Stimulated activated CD4-positive, alpha-beta T cell treated with anti-CD3 and anti-CD28 coated beads, Interleukin-12 subunit alpha, Interleukin-12 subunit beta, amount 100 ng/mL, for 48 hours (primary cell): ENCODE measurements at regions not wholly inside any gene's neighbourhood (a gene's known extent, or its start where the extent isn't known, plus 50 kb on each side); places are given as distances from the start of the nearest gene placed in this dataset.
"Not testable (repeated sequence)": the region's sequence is repeated elsewhere in the genome, so short reads cannot be mapped to it uniquely, and the experiment has no call there.

Experiments
- DNase-seq, 3 donors: peaks; one replicate each; pipeline ENCODE4 v3.0.0-alpha.2; 2020; ENCODE audit warnings: low read depth in 2 of 3, low spot score in 1 of 3

GRCh38 chr2:87566531-87566930, 181.4 kb upstream of the PLGLB2 start:
- DNase-seq, result not testable (repeated sequence)

- DNase-seq, result not testable (repeated sequence)
Observed at GRCh38 chr2:87567093-87567492, 180.8 kb upstream of the PLGLB2 start.

GRCh38 chr2:87567912-87568311, 180.0 kb upstream of the PLGLB2 start:
- not testable (repeated sequence) for DNase-seq

GRCh38 chr2:87568554-87569278, 179.2 kb upstream of the PLGLB2 start:
- DNase-seq, result not testable (repeated sequence)

GRCh38 chr2:87569689-87570397, 178.0 kb upstream of the PLGLB2 start:
- DNase-seq, result not testable (repeated sequence)

- DNase-seq, result not testable (repeated sequence)
Observed at GRCh38 chr2:87571889-87572465, 175.9 kb upstream of the PLGLB2 start.

GRCh38 chr2:87572906-87573305, 175.0 kb upstream of the PLGLB2 start:
- not testable (repeated sequence) for DNase-seq

GRCh38 chr2:87573386-87574192, 174.3 kb upstream of the PLGLB2 start:
- DNase-seq, result not testable (repeated sequence)

- not testable (repeated sequence) for DNase-seq
Observed at GRCh38 chr2:87574193-87575119, 173.4 kb upstream of the PLGLB2 start.

GRCh38 chr2:87575138-87575537, 172.7 kb upstream of the PLGLB2 start:
- DNase-seq, result not testable (repeated sequence)

GRCh38 chr2:87577358-87577757, 170.5 kb upstream of the PLGLB2 start:
- DNase-seq, result not testable (repeated sequence)

GRCh38 chr2:87582152-87582551, 165.7 kb upstream of the PLGLB2 start:
- DNase-seq, result not testable (repeated sequence)

GRCh38 chr2:87582579-87582978, 165.3 kb upstream of the PLGLB2 start:
- DNase-seq, result not testable (repeated sequence)

- DNase-seq, result not testable (repeated sequence)
Observed at GRCh38 chr2:87583370-87583769, 164.5 kb upstream of the PLGLB2 start.

- DNase-seq, result not testable (repeated sequence)
Observed at GRCh38 chr2:87583803-87584202, 164.1 kb upstream of the PLGLB2 start.

GRCh38 chr2:87584268-87584906, 163.5 kb upstream of the PLGLB2 start:
- DNase-seq, result not testable (repeated sequence)

- DNase-seq, result not testable (repeated sequence)
Observed at GRCh38 chr2:87587934-87588333, 160.0 kb upstream of the PLGLB2 start.

- DNase-seq, result not testable (repeated sequence)
Observed at GRCh38 chr2:87592974-87593373, 154.9 kb upstream of the PLGLB2 start.

- peak in 1 of 3 donors; percentile 17 for DNase-seq
Observed at GRCh38 chr2:87593784-87594610, 153.9 kb upstream of the PLGLB2 start.
